GM12892 (cell line): ENCODE measurements at regions not wholly inside any gene's neighbourhood (a gene's known extent, or its start where the extent isn't known, plus 50 kb on each side); places are given as distances from the start of the nearest gene placed in this dataset.

ENCODE experiments used
- POLR2A ChIP-seq: IDR thresholded peaks from 2 replicates; pipeline ENCODE4 v1.6.1; 2011; ENCODE audit warnings: low read depth, low read length, control low read depth
- POLR2AphosphoS5 ChIP-seq: IDR thresholded peaks from 2 replicates; pipeline ENCODE4 v1.6.1; 2011; ENCODE audit warnings: low read depth, low read length, control low read depth
- TAF1 ChIP-seq: IDR thresholded peaks from 2 replicates; pipeline ENCODE4 v1.6.1; 2011; ENCODE audit warnings: low read depth, mild to moderate bottlenecking, control low read depth, low read length, borderline replicate concordance

- TF ChIP-seq POLR2A (no peak), POLR2AphosphoS5 (no peak), TAF1 (no peak)
Measured at GRCh38 chr6:94177429-94177828, 758.1 kb upstream of the EPHA7 start.
